HG03575 (cell line): ENCODE measurements at regions not wholly inside any gene's neighbourhood (a gene's known extent, or its start where the extent isn't known, plus 50 kb on each side); places are given as distances from the start of the nearest gene placed in this dataset.
"Not testable (repeated sequence)": the region's sequence is repeated elsewhere in the genome, so short reads cannot be mapped to it uniquely, and the experiment has no call there.

ENCODE experiments used
- ATAC-seq: cut with Tn5 transposase; IDR thresholded peaks from one replicate; pipeline ENCODE4 v1.9.1; 2021; ENCODE audit not compliant: unreplicated experiment, insufficient number of reproducible peaks, low FRiP score; ENCODE audit errors: extremely low read depth

GRCh38 chr16:16742573-16742972, 363.6 kb downstream of the NPIPA7 start:
- ATAC-seq: not testable (repeated sequence)

GRCh38 chr16:16754992-16755667, 376.2 kb downstream of the NPIPA7 start:
- not testable (repeated sequence) for ATAC-seq

DNA sequence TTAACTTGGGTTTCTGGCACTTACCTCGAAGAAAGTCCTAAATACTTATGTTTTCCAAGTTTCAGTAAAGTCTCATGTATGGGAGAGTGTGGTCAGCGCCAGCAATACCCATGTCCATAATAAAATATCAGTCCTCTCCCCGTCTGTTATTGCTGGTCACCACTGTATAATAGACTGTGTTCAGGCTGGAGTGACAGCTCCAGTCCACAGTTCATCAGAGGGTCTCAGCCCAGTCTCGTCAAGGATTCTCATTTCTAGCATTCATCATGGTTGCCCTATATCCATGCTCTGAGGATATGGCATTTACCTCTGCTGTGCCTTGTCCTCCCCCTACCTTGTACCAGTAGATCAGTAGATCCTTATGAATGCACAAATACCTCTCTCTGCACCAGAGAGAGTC, 384.5 kb downstream of the NPIPA7 start:
- ATAC-seq: no peak

GRCh38 chr16:16770717-16771116, 391.8 kb downstream of the NPIPA7 start:
- ATAC-seq: not testable (repeated sequence)

DNA sequence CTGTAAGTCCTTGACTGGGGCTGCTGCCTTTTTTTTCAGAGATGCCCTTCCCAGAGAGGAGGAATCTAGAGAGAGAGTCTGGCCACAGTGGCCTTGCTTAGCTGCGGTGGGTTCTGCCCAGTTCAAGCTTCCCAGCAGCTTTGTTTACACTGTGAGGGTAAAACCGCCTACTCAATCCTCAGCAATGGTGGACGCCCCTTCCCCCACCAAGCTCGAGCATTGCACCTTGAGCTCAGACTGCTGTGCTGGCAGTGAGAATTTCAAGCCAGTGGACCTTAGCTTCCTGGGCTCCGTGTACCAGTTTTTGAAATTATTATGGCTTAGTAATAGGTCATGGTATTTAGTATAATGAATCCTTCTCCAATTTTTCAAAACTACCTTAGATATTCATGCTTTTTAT, 395.4 kb downstream of the NPIPA7 start:
- no peak for ATAC-seq

DNA sequence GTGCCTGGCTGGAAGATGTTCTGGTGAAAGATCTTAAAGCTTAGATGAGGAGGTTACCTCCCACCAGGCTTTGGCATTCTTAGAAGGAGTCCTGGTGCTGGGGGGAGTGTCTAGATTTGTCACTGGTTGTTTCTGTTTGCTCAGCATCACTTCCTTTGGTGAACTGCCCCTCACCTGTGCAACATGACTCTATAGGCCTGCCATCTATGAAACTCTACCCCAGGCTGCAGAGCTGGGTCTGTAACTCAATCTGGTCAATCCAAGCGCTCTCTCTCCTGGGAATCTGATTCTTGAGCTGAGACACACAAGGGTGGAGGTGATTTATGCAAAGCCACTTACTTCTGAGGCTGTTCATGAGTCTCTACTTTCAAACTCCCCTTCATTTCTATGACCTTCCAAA, 399.4 kb downstream of the NPIPA7 start:
- no peak for ATAC-seq

DNA sequence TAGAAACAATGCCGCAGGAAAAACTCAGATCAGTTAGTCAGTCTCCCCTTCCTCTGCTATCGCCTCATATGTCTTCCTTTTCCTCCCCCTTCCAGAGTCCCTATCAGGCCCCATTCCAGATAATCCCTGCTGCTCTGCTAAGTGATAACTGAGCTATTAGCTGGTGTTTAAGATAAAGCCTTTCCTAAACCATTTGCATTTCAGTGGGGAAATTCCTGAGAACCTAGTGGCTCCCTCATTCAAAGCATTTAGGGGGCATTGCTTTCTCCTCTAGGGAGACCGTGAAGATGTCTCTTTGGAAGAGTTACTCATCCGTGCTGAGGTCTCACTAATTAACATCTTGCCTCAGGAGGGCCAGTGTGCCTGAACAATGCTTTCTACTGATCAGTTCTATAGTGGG, 401.6 kb downstream of the NPIPA7 start:
- ATAC-seq: no peak

DNA sequence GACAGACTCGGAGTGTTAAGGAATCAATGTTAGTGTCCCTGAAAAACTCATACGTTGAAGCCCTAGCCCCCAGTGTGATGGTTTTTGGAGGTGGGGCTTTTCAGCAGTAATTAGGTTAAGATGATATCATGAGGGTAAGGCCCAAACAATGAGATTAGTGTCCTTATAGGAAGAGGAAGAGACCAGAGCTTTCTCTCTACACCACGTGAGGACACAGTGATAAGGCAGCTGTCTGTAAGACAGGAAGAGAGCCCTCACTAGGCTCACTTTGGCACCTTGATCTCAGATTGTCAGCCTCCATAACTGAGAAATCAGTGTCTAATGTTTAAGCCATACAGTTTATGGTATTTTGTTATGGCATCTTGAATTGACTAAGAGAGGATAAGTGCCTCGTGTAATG, 403.2 kb downstream of the NPIPA7 start:
- no peak for ATAC-seq

GRCh38 chr16:16788004-16788403, 409.1 kb downstream of the NPIPA7 start:
- ATAC-seq: no peak

DNA sequence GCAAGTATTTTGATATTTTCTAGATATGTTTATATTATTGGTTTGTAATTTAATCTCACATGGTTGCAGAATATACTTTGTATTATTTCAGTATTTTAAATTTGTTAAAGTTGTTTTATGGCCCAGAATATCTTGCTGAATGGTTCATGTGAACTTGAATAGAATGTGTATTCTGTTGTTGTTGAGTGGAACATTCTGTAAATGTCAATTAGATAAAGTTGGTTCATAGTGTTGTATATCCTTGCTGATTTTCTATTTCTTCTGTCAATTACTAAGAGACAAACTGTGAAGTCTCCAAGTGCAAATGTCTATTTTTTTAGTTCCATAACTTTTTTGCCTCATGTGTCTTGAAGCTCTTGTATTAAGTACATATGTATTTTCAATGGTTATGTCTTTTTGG, 411.7 kb downstream of the NPIPA7 start:
- no peak for ATAC-seq

DNA sequence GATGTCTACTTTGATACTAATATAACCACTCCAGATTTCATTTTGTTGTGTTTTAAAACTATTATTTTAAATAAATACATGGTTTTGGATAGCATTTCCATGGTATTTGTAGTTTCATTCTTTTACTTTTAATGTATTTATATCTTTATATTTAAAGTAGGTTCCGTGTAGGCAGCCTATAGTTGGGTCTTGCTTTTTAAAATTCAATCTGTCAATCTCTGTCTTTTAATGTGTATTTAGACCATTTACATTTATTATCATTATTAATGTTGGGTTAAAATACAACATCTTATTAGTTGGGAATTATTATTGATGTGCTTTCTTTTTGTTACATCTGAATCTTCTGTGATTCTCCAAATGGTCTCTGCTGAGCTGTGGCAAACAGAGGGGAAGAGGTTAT, 412.1 kb downstream of the NPIPA7 start:
- no peak for ATAC-seq

DNA sequence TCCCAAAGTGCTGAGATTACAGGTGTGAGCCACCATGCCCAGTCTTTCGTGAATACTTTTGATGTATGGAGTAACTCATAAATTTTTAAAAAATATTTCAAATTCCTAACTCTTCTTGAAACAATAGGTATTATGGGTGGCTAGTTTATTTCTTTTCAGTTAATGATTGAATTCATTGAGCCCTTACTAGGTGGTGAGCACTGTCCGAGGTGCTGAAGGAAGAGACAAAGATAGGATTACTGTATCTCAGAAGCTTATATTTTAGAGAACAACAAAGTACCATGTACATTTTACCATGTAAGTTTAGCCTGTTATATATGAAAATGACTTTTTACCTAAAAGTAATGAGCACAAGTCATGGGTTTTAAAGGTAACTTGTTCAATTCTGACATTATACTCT, 418.3 kb downstream of the NPIPA7 start:
- no peak for ATAC-seq

GRCh38 chr16:16798504-16798903, 419.6 kb downstream of the NPIPA7 start:
- ATAC-seq: no peak

DNA sequence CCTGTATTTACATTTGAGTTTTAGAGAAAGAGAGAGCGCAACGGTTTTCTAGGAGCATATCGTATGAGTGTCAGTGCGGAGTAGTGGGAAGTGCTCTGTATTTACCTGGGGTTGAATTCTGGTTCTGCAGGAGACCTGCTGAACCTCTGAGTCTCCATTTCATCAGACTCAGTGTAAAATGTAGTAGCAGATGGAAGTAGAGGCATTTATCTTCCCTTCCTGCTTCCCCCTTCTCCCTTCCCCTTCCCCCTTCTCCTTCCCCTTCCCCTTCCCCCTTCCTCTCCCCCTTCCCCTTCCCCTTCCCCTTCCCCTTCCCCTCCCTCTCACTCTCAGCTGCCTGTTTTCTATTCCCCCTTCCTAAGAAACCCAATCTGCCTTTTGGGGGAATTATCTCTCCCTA, 426.9 kb downstream of the NPIPA7 start:
- ATAC-seq: no peak

DNA sequence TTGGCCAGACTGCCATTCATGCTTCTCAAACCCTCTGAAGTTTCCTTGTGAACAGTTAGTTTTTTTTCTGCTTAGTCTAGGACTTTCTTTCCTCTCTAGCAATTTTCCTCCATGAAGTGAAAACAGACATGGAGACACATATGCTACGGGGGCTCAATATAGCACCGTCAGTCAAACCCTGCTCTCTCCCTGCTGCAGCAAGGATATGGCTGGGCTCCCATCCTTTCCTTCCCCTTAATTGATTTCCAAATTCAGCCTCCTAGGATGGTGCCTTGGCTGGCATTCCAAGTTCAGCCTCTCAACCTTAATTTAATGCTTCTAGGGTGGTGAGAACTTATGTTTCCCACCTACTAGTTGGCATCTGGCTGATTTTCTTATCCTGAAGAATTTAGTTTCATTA, 436.7 kb downstream of the NPIPA7 start:
- no peak for ATAC-seq

- ATAC-seq: no peak
Measured at GRCh38 chr16:16817196-16817595, 438.3 kb downstream of the NPIPA7 start.

GRCh38 chr16:16821261-16821660, 442.3 kb downstream of the NPIPA7 start:
- no peak for ATAC-seq

DNA sequence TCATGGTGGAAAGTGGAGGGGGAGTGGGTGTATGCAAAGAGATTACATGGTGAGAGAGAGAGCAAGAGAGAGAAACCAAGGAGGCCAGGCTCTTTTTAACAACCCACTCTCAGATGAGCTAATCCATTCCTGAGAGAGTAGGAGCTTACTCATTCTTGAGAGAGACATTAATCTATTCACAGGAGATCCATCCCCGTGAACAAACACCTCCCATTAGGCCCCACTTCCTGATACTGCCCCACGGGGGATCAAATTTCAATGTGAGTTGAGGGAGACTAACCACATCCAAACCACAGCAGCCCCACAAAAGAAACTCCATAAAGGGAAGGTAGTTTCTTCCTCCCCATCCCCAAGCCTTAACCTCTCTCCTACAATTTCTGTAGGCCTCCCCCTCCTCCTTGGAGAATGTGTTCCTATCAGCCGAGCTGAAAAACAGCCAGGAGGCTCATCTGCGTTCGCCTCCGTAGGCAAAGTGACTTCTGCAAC, 450.0 kb downstream of the NPIPA7 start:
- ATAC-seq: no peak

DNA sequence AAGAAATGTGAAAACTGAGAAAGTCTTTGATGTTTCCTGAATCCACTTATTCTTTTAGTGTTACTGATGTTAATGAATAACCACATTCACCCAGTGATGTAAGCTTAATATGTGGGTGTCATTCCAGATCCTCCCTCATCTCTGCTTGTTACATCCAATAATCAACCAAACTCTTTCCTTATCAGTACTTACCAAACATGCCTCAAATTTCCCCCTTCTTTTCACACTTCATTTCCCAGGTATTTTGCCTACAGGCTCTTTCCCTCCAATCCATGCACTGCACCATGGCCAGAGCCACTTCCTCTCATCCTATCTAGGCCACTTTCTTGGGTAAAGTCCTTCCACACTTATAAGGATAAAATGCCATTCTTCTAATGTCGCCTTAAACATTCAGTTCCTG, 451.5 kb downstream of the NPIPA7 start:
- no peak for ATAC-seq

DNA sequence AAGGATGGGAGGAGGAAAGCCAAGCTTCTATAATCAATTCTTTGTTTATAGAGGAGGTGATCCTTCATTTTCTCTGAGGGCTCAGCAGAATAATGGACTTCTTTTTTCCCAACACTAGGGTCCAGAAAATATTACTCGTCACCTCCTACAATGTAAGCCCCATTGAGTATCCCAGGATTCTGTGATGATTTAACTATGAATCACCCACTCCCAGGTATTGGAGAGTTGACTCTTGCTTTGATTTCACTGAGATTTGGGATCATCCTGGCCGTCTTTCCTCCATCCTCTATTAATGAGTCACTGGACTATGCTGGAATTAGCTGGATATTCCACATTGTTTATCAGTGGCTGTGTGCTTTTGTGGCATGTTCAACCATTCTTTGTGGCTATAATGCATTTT, 452.0 kb downstream of the NPIPA7 start:
- ATAC-seq: no peak

GRCh38 chr16:16833165-16833564, 454.2 kb downstream of the NPIPA7 start:
- ATAC-seq: no peak
